HL-60 (cell line): ENCODE measurements at regions not wholly inside any gene's neighbourhood (a gene's known extent, or its start where the extent isn't known, plus 50 kb on each side); places are given as distances from the start of the nearest gene placed in this dataset.

Source experiments
- CTCF ChIP-seq: IDR thresholded peaks from one replicate; pipeline ENCODE4 v1.5.1; 2011; ENCODE audit warnings: low read length, control low read depth, inconsistent platforms; ENCODE audit not compliant: insufficient read depth
- GABPA ChIP-seq: IDR thresholded peaks from 2 replicates; pipeline ENCODE4 v1.6.1; 2012; ENCODE audit warnings: low read depth
- POLR2AphosphoS5 ChIP-seq: IDR thresholded peaks from 2 replicates; pipeline ENCODE4 v1.6.1; 2012; ENCODE audit warnings: low read depth
- REST ChIP-seq: IDR thresholded peaks from 2 replicates; pipeline ENCODE4 v1.6.1; 2012; ENCODE audit warnings: low read depth; ENCODE audit not compliant: insufficient replicate concordance

GRCh38 chr2:16349811-16350210 lies 315.8 kb downstream of the CYRIA start:
- TF ChIP-seq CTCF (no peak), GABPA (no peak), REST (no peak), POLR2AphosphoS5 (no peak)
